GM12892 (cell line): ENCODE measurements at regions not wholly inside any gene's neighbourhood (a gene's known extent, or its start where the extent isn't known, plus 50 kb on each side); places are given as distances from the start of the nearest gene placed in this dataset.
"Not testable (repeated sequence)": the region's sequence is repeated elsewhere in the genome, so short reads cannot be mapped to it uniquely, and the experiment has no call there.

ENCODE experiments used
- DNase-seq: peaks from one replicate; pipeline ENCODE4 v3.0.0; 2011; ENCODE audit not compliant: insufficient read length
- FAIRE-seq: peaks from 2 replicates; lab custom pipeline; 2011; peaks lifted over from hg19 to GRCh38; lab: Jason Lieb, UNC
- POLR2A ChIP-seq: IDR thresholded peaks from 2 replicates; pipeline ENCODE4 v1.6.1; 2011; ENCODE audit warnings: low read depth, low read length, control low read depth
- POLR2AphosphoS5 ChIP-seq: IDR thresholded peaks from 2 replicates; pipeline ENCODE4 v1.6.1; 2011; ENCODE audit warnings: low read depth, low read length, control low read depth
- TAF1 ChIP-seq: IDR thresholded peaks from 2 replicates; pipeline ENCODE4 v1.6.1; 2011; ENCODE audit warnings: low read depth, mild to moderate bottlenecking, control low read depth, low read length, borderline replicate concordance

DNA sequence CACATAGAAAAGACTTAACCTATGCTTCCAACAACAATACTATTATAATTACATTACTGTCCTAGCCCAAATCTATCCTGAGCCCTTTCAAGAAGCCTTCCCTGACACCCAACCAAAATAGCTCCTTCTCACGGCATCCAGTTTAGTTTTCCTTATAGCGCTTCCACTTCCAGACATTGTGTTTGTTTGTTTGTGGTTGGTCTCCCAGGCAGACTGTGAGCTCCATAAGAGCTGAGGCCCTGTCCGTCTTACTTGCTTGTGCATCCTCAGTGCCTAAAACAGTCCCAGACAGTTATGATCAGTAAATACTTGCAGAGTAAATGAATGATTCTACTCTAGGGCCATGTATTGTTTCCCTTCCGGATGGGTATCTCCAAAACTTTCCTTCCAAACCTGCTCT, 68.1 kb upstream of the STARD13 start:
- FAIRE-seq (no peak), DNase-seq (no peak)
- TF ChIP-seq POLR2AphosphoS5 = no peak
- TF ChIP-seq TAF1 = no peak
- no peak for TF ChIP-seq POLR2A

DNA sequence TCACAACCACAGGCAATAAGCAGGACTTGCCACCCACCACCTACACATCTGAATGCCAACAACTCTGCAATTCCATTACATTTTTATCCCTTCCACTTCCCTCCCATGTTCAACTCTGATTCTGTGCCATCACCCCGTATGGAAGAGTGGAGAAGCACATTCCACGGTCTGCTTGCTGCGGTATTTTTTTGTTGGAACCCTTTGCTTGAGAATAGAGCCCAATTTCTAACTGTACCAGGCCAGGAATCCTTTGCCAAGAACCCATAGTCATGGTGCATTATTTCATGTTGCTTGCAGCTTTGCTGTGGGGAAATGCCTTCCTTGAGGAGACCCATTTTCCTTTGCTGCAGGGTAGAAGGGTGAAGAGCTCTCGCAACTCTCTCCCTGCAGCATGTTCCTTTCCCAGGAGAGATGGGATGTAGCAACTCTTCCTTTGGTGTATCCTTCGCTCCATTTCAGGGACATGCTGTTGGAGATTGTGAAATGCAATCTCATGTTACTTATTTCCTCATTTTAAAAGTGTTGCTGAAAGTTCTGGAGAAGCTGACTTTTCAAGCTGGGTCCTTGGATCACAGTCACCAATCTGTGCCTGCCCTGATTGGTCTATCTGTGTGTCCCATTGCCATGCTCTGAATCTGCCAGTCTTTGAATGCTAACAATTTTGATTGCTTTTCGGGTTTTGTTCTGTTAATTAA, 69.8 kb upstream of the STARD13 start:
- FAIRE-seq (no peak), DNase-seq (no peak)
- TF ChIP-seq POLR2AphosphoS5 (no peak), POLR2A (no peak), TAF1 (no peak)

DNA sequence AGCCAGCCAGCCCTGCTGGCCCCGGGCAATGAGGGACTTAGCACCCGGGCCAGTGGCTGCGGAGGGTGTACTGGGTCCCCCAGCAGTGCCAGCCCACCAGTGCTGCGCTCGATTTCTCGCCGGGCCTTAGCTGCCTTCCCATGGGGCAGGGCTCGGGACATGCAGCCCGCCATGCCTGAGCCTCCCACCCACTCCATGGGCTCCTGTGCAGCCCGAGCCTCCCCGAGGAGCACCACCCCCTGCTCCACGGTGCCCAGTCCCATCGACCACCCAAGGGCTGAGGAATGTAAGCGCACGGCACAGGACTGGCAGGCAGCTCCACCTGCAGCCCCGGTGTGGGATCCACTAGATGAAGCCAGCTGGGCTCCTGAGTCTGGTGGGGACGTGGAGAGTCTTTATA, 72.5 kb upstream of the STARD13 start:
- not testable (repeated sequence) for DNase-seq, FAIRE-seq

DNA sequence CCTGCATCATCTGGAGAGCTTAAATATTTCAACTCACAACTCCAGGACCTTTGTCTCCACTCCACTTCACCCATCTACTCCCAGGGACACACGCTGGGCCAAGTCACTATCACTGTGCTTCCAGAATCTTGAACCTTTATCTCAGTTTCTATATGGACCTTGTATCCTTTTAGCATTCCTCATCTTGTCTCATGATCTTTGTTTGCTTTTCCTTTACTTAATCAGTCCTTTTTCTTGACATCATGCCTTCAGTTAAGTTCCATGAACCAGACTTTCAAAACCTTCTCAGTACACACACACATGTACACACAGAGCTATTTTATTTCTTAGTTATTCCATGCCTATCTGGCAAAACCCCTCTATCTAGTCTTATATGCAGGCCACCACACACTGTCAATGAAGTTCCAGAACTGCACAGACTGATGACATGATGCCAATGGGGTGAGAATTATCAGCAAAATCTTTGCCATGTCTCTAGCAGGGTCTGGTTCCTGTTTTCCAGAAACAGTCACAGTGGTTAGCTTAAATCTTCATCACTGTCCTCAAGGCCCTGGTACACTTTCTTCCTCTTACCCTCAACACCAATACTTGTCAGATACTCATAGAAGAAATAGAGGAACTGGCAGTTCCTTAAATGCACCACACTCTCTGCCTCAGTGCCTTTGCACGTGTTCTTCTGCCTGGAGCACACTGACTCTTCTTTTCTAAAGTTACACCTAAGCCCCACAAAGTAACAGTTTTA, 77.6 kb upstream of the STARD13 start:
- TF ChIP-seq POLR2AphosphoS5 = no peak
- TF ChIP-seq TAF1 = no peak
- no peak for TF ChIP-seq POLR2A
- no peak for FAIRE-seq
- DNase-seq = no peak

DNA sequence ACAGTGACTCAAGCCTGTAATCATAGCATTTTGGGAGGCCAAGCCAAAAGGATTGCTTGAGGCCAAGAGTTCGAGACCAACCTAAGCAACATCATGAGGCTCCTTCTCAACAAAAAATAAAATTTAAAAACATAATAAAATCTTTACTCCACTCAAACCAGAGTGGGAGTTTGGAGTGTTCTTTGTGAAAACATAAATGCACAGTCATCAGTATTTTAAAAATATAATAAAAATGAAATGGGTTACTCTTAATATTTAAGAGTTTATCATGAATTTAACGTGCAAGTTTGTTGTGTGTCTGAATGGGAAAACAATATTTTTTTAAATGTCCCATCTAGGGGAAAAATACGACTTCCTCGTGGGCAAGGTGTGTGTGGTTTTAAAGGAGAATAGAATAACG, 78.6 kb upstream of the STARD13 start:
- DNase-seq (no peak), FAIRE-seq (no peak)
- TF ChIP-seq POLR2A = no peak

DNA sequence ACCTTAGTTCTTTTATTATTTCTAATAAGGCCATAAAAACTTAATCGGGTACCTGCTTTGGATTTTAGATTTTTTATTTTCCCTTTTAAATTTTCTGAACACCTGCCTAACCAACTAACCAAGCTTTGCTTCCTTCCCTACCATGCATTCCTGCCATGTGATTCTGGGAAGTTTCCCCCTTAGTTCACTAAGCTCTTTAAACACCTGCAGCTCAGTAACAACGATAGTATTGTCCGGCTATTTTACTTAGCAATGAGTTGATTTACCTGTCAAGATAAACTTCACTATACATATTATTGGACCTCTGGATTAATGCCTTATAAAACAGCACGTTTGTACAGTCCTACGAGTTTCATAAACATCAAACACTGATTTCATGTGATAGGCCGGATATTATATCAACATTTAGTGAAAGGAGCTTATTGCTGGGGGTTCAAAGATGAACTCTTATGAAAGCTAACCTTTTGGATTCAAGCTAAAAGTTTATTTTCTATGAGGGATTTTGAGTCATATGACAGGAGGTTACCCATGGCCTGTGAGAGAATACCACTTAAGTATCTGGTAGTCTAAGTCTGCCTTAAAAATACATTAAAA, 81.0 kb upstream of the STARD13 start:
- no peak for FAIRE-seq
- TF ChIP-seq POLR2A (no peak), POLR2AphosphoS5 (no peak), TAF1 (no peak)
- DNase-seq = no peak

DNA sequence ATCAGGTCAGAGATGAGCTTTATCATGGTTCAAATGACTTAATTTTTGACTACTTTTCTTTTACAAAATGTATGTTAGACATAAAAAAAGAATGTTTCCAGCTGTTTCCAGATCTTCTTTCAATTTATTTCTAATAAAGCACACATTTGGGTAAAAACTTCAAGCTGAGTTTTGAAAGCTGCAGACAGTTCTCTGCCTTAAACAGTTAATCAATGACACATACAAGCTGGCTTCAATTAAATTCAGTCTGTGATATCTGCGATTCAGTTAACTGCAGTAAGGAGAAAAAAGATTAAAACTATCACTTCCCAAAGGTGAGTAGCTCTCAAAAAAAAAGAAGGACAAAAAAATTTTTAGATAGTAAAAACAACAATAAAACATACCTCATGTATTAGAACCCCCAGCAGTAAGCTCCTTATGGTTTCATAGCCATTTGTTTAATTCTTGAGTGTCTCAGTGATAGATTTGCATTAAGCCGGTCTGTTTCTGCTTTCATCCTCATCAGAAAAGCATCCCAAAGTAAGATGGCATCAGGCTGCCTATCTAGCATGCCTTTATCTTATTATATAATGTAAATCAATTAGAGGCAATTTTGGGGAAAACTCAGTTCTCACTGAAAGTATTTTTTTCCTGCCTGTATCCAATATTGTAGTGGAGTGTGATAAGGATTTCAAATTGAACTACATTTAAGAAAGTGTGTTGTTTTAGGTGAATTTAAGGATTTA, 81.8 kb upstream of the STARD13 start:
- FAIRE-seq = no peak

DNA sequence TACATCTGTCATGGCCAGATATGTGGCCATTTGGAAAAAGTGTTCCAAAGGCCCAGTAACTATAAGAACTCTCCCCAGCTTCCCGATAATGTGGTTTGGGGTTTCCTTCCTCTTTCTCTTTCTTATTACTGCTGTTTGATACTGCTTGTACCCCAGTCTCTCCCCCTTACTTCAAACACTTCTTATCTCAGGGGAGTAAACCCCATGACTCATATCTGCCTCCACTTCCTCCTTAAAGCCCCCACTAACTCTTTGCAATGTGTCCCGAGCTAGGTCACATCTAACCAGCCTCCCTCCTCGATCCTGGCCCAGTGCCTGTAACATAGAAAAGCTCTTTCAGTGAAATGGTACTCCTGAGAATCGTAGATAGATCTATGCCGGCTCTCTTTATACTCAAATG, 82.4 kb upstream of the STARD13 start:
- no peak for DNase-seq
- no peak for TF ChIP-seq POLR2AphosphoS5
- no peak for TF ChIP-seq POLR2A
- no peak for TF ChIP-seq TAF1
- no peak for FAIRE-seq

More for the DNA sequence above, 81.8 kb upstream of the STARD13 start:
- no peak for DNase-seq
- no peak for TF ChIP-seq POLR2A
- no peak for TF ChIP-seq TAF1
- TF ChIP-seq POLR2AphosphoS5 = no peak

DNA sequence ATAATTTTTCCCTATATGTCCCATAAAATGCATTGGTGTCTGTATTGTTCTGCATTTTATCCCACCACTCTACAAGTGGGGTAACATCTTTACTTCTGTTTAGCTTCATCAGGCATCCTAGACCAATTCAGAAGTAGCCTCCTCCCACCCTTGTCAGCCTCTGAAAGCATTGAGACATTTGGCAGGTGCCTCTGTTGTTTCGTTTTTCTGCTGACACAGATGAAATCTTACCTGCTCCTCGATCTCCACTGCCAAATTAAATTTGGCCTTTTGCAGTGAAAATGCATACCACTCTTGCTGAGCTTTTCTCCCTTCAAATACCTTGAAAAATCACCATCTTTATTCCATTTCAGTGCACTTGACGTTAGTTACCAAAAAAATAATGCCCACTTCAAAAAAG, 83.5 kb upstream of the STARD13 start:
- DNase-seq (no peak), FAIRE-seq (no peak)
- TF ChIP-seq TAF1 = no peak
- no peak for TF ChIP-seq POLR2AphosphoS5
- TF ChIP-seq POLR2A = no peak

DNA sequence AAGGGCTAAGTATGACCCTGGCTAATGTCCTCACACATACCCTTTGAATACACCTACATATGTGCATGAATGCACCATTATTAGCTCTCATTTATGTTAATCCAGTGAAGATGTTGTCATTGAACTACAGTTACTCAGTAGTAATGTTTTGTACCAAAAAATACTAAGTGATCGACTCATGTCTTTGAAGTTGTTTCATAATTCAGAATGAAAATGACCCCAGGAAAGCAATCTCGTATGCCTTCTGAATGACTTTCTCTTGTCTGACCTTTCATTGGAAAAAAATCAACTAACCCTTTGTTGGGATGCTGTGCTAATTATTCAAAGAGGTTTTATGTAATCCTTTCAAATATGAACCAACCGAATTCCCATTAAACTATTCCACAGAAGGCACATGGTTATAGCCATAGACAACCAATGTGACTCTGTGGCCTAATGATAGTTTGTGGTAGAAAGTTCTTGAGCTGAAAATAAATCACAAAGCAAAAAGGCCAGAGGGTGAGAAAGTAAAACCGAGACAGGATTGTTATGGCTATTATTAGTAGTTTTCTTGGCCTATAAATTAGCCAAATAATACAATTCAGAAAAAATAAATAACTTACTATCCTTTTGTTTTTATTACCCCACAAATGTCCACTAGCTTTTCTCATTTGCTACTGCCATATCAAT, 86.8 kb upstream of the STARD13 start:
- no peak for DNase-seq
- FAIRE-seq = no peak
- TF ChIP-seq POLR2A = no peak
- TF ChIP-seq TAF1 = no peak
- no peak for TF ChIP-seq POLR2AphosphoS5

DNA sequence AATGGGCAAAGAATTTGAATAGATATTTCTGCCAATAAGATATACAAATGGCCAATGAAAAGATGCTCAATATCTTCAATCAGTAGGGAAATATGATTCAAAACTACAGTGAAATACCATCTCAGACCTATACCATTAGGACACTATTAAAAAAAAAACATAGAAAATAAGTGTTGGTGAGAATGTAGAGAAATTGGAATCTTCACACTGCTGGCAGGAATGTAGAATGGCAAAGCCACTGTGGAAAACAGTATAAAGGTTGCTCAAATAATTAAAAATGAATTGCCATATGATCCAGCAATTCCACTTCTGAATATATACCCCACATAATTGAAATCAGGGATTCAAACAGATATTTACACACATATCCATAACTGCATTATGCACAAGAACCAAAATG, 88.1 kb upstream of the STARD13 start:
- TF ChIP-seq TAF1 (no peak), POLR2A (no peak), POLR2AphosphoS5 (no peak)
- DNase-seq (no peak), FAIRE-seq (no peak)
